CD4-positive, alpha-beta T cell (primary cell): ENCODE measurements at regions not wholly inside any gene's neighbourhood (a gene's known extent, or its start where the extent isn't known, plus 50 kb on each side); places are given as distances from the start of the nearest gene placed in this dataset.

Experiments used
- ATAC-seq: fragments of 200-7000 bp; cut with Tn5 transposase; one replicate; pipeline ENCODE4 v1.10.0; 2022; ENCODE audit warnings: mild to moderate bottlenecking; ENCODE audit not compliant: poor library complexity
- CTCF ChIA-PET: fragments of 350-600 bp; sonication (Branson Sonifier 250); formaldehyde crosslinking; loops from one replicate; lab custom pipeline; 2021; ENCODE audit warnings: antibody characterized with exemption, inconsistent platforms; lab: Charles Lee
- POLR2A ChIA-PET: fragments of 350-600 bp; sonication (Branson Sonifier 250); formaldehyde crosslinking; loops from one replicate; lab custom pipeline; 2021; ENCODE audit warnings: antibody characterized with exemption, inconsistent platforms; lab: Charles Lee
- DNase-seq, 14 experiments: peaks; one replicate each; pipeline ENCODE4 v3.0.0-alpha.2; 2013 to 2020; ENCODE audit warnings: mixed read lengths in 2 of 14
- H3K27ac ChIP-seq, 2 donors: one replicate each; pipeline versions ENCODE4 v1.5.1 to v1.7.0; 2013; ENCODE audit warnings: low read length in 2 of 2, low read depth in 1 of 2, mild to moderate bottlenecking in 1 of 2
- H3K27me3 ChIP-seq, 2 experiments: 1 replicate in 1 of 2; 2 replicates in 1 of 2; pipeline versions ENCODE4 v1.6.1 to v1.7.0; 2013; ENCODE audit warnings: low read length in 2 of 2, control low read depth in 1 of 2, mild to moderate bottlenecking in 1 of 2, moderate library complexity in 1 of 2; ENCODE audit not compliant: insufficient read depth in 2 of 2, control insufficient read depth in 1 of 2
- H3K36me3 ChIP-seq: one replicate; pipeline ENCODE4 v1.6.1; 2013; ENCODE audit warnings: low read length, control low read depth; ENCODE audit not compliant: insufficient read depth
- H3K4me1 ChIP-seq: one replicate; pipeline ENCODE4 v1.6.1; 2013; ENCODE audit warnings: low read length, control low read depth; ENCODE audit not compliant: insufficient read depth
- H3K4me3 ChIP-seq: one replicate; pipeline ENCODE4 v1.5.1; 2013; ENCODE audit warnings: mild to moderate bottlenecking, low read length, moderate library complexity
- H3K9me3 ChIP-seq, 2 experiments: 1 replicate in 1 of 2; 2 replicates in 1 of 2; pipeline versions ENCODE4 v1.6.1 to v1.7.0; 2013; ENCODE audit warnings: low read length in 2 of 2, mild to moderate bottlenecking in 2 of 2, control low read depth in 1 of 2, moderate library complexity in 1 of 2; ENCODE audit not compliant: control insufficient read depth in 1 of 2, insufficient read depth in 1 of 2
- H3K27ac Mint-ChIP-seq: one replicate; pipeline ENCODE4 v1.8.0; 2020; ENCODE audit warnings: mixed read lengths
- H3K27me3 Mint-ChIP-seq: one replicate; pipeline ENCODE4 v1.8.0; 2021; ENCODE audit warnings: mixed read lengths
- H3K36me3 Mint-ChIP-seq: one replicate; pipeline ENCODE4 v1.8.0; 2021; ENCODE audit warnings: low read depth, mixed read lengths
- H3K4me1 Mint-ChIP-seq: one replicate; pipeline ENCODE4 v1.8.0; 2021; ENCODE audit warnings: low read depth, mixed read lengths
- H3K4me3 Mint-ChIP-seq: one replicate; pipeline ENCODE4 v1.8.0; 2020; ENCODE audit warnings: mild to moderate bottlenecking, mixed read lengths
- H3K9me3 Mint-ChIP-seq: one replicate; pipeline ENCODE4 v1.8.0; 2020; ENCODE audit warnings: mixed read lengths
- intact Hi-C, 2 experiments: fragments of 100-400 bp; cut with DNase I in 1 of 2; cut with micrococcal nuclease in 1 of 2; formaldehyde crosslinking; loops; one replicate each; pipeline versions ENCODE4 v1.15.1 to v1.9.0; 2023 to 2025; cut with DNase I, micrococcal nuclease
- TF ChIP-seq, protein P1 (sequence below): fragments of 200-600 bp; IDR thresholded peaks from one replicate; pipeline ENCODE4 v1.8.0; 2022; ENCODE audit warnings: antibody characterized with exemption, mild to moderate bottlenecking

DNA sequence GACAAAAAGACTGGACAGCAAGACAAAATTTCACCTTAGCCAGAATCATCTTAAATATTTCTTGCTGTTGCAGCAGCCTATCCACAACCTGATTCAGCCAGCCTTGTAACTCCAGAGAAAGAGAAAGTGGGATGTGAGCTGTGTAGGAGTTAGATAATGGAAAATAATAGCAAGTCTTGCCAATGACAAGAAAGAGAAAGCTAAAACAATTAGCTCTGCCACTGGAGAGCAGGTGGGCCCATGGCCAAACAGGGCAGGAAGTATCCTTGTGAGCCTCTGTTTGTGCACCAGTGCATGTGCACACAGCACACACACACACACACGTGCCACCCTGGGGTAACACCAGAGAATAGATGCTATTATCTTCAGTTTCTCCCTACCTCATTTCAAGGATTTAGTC is 106.0 kb upstream of the CCDC196 start:
- no peaks in the 10 kb centered on the region for H3K36me3 Mint-ChIP-seq
- H3K9me3 Mint-ChIP-seq, result no peaks in the 10 kb centered on the region
- Histone ChIP-seq H3K9me3 (no peaks in the 10 kb centered on the region), H3K27ac (no peak overlapping the region), H3K27me3 (no peaks in the 10 kb centered on the region), H3K4me3 (no peak overlapping the region), H3K36me3 (no peaks in the 10 kb centered on the region), H3K4me1 (no peaks in the 10 kb centered on the region)
- POLR2A ChIA-PET, result no interaction called here
- no peak overlapping the region for H3K27ac Mint-ChIP-seq
- no peaks in the 10 kb centered on the region for H3K27me3 Mint-ChIP-seq
- no peak overlapping the region for H3K4me3 Mint-ChIP-seq
- no peak for ATAC-seq
- no peaks in the 10 kb centered on the region for H3K4me1 Mint-ChIP-seq
- TF ChIP-seq, protein P1, sequence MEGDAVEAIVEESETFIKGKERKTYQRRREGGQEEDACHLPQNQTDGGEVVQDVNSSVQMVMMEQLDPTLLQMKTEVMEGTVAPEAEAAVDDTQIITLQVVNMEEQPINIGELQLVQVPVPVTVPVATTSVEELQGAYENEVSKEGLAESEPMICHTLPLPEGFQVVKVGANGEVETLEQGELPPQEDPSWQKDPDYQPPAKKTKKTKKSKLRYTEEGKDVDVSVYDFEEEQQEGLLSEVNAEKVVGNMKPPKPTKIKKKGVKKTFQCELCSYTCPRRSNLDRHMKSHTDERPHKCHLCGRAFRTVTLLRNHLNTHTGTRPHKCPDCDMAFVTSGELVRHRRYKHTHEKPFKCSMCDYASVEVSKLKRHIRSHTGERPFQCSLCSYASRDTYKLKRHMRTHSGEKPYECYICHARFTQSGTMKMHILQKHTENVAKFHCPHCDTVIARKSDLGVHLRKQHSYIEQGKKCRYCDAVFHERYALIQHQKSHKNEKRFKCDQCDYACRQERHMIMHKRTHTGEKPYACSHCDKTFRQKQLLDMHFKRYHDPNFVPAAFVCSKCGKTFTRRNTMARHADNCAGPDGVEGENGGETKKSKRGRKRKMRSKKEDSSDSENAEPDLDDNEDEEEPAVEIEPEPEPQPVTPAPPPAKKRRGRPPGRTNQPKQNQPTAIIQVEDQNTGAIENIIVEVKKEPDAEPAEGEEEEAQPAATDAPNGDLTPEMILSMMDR, result no peak
- no peak for DNase-seq
- CTCF ChIA-PET, result no interaction called here
- intact Hi-C loops, result no loop called here

DNA sequence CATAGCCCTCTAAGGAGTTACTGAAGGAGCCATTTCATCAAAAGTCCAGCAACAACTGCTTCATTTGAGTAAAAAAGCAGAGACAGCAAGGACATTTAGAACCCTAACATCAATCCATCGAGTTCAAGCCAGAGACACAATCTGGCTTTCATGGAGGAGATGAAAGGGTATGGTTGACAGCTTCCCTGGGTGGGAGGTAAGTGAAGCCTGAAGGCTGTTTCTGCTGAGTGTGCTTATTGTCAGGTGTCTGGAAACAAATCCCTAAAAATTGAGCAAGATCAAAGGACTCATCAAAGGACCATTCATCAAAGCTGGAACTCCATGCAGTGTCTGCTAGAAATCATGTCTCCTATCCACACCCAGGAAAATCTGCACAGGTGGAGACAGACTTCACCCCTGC is 104.4 kb upstream of the CCDC196 start:
- intact Hi-C loops, result no loop called here
- TF ChIP-seq, protein P1, result no peak
- H3K36me3 Mint-ChIP-seq, result no peaks in the 10 kb centered on the region
- no peaks in the 10 kb centered on the region for H3K27me3 Mint-ChIP-seq
- H3K9me3 Mint-ChIP-seq, result no peaks in the 10 kb centered on the region
- no peak overlapping the region for H3K4me3 Mint-ChIP-seq
- Histone ChIP-seq H3K9me3 (no peaks in the 10 kb centered on the region), H3K27me3 (no peaks in the 10 kb centered on the region), H3K27ac (no peak overlapping the region), H3K36me3 (no peaks in the 10 kb centered on the region), H3K4me3 (no peak overlapping the region), H3K4me1 (no peaks in the 10 kb centered on the region)
- H3K4me1 Mint-ChIP-seq, result no peaks in the 10 kb centered on the region
- ChIA-PET CTCF (no interaction called here), POLR2A (no interaction called here)
- DNase-seq (no peak), ATAC-seq (no peak)
- no peak overlapping the region for H3K27ac Mint-ChIP-seq

DNA sequence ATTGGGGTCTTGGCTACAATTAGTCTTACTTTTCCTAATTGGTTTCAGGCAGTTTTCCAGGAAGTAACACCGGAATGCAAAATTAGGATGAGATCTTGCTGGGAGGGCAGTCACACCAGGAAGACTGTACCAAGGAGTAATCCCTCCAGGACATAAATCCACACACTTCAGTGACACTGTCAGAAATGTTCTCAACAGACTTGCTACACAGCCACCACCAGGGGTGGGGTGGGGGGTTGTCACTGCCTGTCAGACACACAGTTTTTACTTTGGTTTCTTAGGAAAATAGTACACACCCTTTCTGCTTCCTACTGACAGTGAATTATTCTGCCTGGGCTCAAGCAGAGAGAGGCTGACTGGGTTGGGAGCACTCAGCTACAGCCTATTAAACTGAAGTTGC is 102.9 kb upstream of the CCDC196 start:
- TF ChIP-seq, protein P1, result no peak
- no peaks in the 10 kb centered on the region for H3K4me1 ChIP-seq
- H3K27me3 Mint-ChIP-seq, result no peaks in the 10 kb centered on the region
- no peaks in the 10 kb centered on the region for H3K36me3 Mint-ChIP-seq
- intact Hi-C loops, result no loop called here
- H3K4me3 ChIP-seq, result no peak overlapping the region
- H3K9me3 Mint-ChIP-seq, result no peaks in the 10 kb centered on the region
- no peak for DNase-seq
- H3K9me3 ChIP-seq, result no peaks in the 10 kb centered on the region
- H3K4me1 Mint-ChIP-seq, result no peaks in the 10 kb centered on the region
- H3K36me3 ChIP-seq, result no peaks in the 10 kb centered on the region
- H3K27ac Mint-ChIP-seq, result no peak overlapping the region
- no peak for ATAC-seq
- POLR2A ChIA-PET, result no interaction called here
- H3K27ac ChIP-seq, result no peak overlapping the region
- CTCF ChIA-PET, result no interaction called here
- no peaks in the 10 kb centered on the region for H3K27me3 ChIP-seq
- H3K4me3 Mint-ChIP-seq, result no peak overlapping the region
